Endothelial cell of umbilical vein (primary cell): ENCODE measurements at regions not wholly inside any gene's neighbourhood (a gene's known extent, or its start where the extent isn't known, plus 50 kb on each side); places are given as distances from the start of the nearest gene placed in this dataset.

ENCODE experiments used
- BruUV-seq: library from RNA; stranded (reverse); fragments of 400-500 nt; replicated peaks from 2 replicates; lab custom pipeline; 2021; lab: Mats Ljungman, UMichigan
- CTCF ChIA-PET: fragments of 300-600, 350-600 bp; sonication (Branson Sonifier 250); formaldehyde crosslinking; loops from one replicate; lab custom pipeline; 2021; ENCODE audit warnings: antibody characterized with exemption, inconsistent platforms; lab: Charles Lee
- POLR2A ChIA-PET: fragments of 300-600, 350-600 bp; sonication (Branson Sonifier 250); formaldehyde crosslinking; loops from one replicate; lab custom pipeline; 2021; ENCODE audit warnings: antibody characterized with exemption, inconsistent platforms; lab: Charles Lee
- DNase-seq: peaks from one replicate; pipeline ENCODE4 v3.0.0-alpha.2; 2011; ENCODE audit warnings: low read depth, low spot score
- FAIRE-seq: peaks from 2 replicates; lab custom pipeline; 2011; peaks lifted over from hg19 to GRCh38; lab: Jason Lieb, UNC
- H2AFZ ChIP-seq: 2 replicates; pipeline ENCODE4 v1.6.0; 2012; ENCODE audit warnings: low read depth, low read length, control low read depth, inconsistent platforms
- H3K27ac ChIP-seq: 2 replicates; pipeline ENCODE4 v1.5.1; 2011; ENCODE audit warnings: low read depth, mild to moderate bottlenecking, control low read depth, low read length, moderate library complexity; ENCODE audit not compliant: insufficient read depth
- H3K27me3 ChIP-seq, 2 experiments: 2 replicates each; pipeline versions ENCODE4 v1.6.0 to v1.6.1; 2011; ENCODE audit warnings: low read length in 2 of 2, mixed read lengths in 1 of 2; ENCODE audit not compliant: control insufficient read depth in 2 of 2, insufficient read depth in 2 of 2
- H3K36me3 ChIP-seq, 2 experiments: 2 replicates in 1 of 2; 3 replicates in 1 of 2; pipeline ENCODE4 v1.5.1; 2011; ENCODE audit warnings: low read length in 2 of 2, mild to moderate bottlenecking in 1 of 2, moderate library complexity in 1 of 2; ENCODE audit not compliant: control insufficient read depth in 2 of 2, insufficient read depth in 2 of 2; ENCODE audit errors: extremely low read depth in 1 of 2
- H3K4me1 ChIP-seq: 3 replicates; pipeline ENCODE4 v1.5.1; 2011; ENCODE audit warnings: mild to moderate bottlenecking, low read length; ENCODE audit not compliant: control insufficient read depth, insufficient read depth; ENCODE audit errors: extremely low read depth
- H3K4me2 ChIP-seq: 2 replicates; pipeline ENCODE4 v1.6.1; 2011; ENCODE audit warnings: low read length, control low read depth, mixed read lengths; ENCODE audit not compliant: insufficient read depth
- H3K4me3 ChIP-seq, 3 experiments: fragments of 200-600 bp in 1 of 3; sonication (generic), shearing (Covaris generic) in 1 of 3; replicated peaks in 1 of 3; 2 replicates each; pipeline ENCODE4 v1.5.1; 2011 to 2016; ENCODE audit warnings: control low read depth in 3 of 3, low read length in 3 of 3, mild to moderate bottlenecking in 2 of 3, inconsistent platforms in 1 of 3, low read depth in 1 of 3, moderate library complexity in 1 of 3; ENCODE audit not compliant: insufficient read depth in 1 of 3
- H3K79me2 ChIP-seq: 2 replicates; pipeline ENCODE4 v1.6.0; 2012; ENCODE audit warnings: low read length, inconsistent platforms; ENCODE audit not compliant: control insufficient read depth, insufficient read depth
- H3K9ac ChIP-seq: replicated peaks from 2 replicates; pipeline ENCODE3; 2011; ENCODE audit warnings: low read length, control low read depth; ENCODE audit not compliant: insufficient read depth; ENCODE audit errors: extremely low read depth
- H3K9me1 ChIP-seq: replicated peaks from 3 replicates; pipeline ENCODE4 v1.6.0; 2011; ENCODE audit warnings: mild to moderate bottlenecking, low read length; ENCODE audit not compliant: control insufficient read depth, insufficient read depth; ENCODE audit errors: extremely low read depth
- H3K9me3 ChIP-seq: replicated peaks from 2 replicates; pipeline ENCODE4 v1.5.1; 2012; ENCODE audit warnings: low read length, inconsistent platforms; ENCODE audit not compliant: control insufficient read depth, insufficient read depth
- H4K20me1 ChIP-seq: replicated peaks from 2 replicates; pipeline ENCODE3; 2011; ENCODE audit warnings: mild to moderate bottlenecking, low read length; ENCODE audit not compliant: control insufficient read depth, insufficient read depth; ENCODE audit errors: extremely low read depth
- EZH2 ChIP-seq: IDR thresholded peaks from 2 replicates; pipeline ENCODE4 v1.6.1; 2012; ENCODE audit warnings: borderline replicate concordance, low read depth, mild to moderate bottlenecking, moderate library complexity, low read length, inconsistent platforms; ENCODE audit not compliant: severe bottlenecking
- FOS ChIP-seq: IDR thresholded peaks from 2 replicates; pipeline ENCODE4 v1.6.1; 2011; ENCODE audit warnings: mild to moderate bottlenecking, low read length, moderate library complexity, borderline replicate concordance; ENCODE audit not compliant: insufficient read depth
- GATA2 ChIP-seq: IDR thresholded peaks from 2 replicates; pipeline ENCODE4 v1.7.0; 2011; ENCODE audit warnings: low read depth, mild to moderate bottlenecking, moderate library complexity, mixed read lengths, low read length; ENCODE audit not compliant: insufficient read length, insufficient read depth
- JUN ChIP-seq: IDR thresholded peaks from 2 replicates; pipeline ENCODE4 v1.6.1; 2011; ENCODE audit warnings: borderline replicate concordance, low read depth; ENCODE audit not compliant: insufficient read length, insufficient read depth
- MAX ChIP-seq: IDR thresholded peaks from 2 replicates; pipeline ENCODE4 v1.6.1; 2011; ENCODE audit not compliant: insufficient read depth, insufficient read length
- MYC ChIP-seq: IDR thresholded peaks from one replicate; pipeline ENCODE4 v1.6.1; 2011; ENCODE audit warnings: mild to moderate bottlenecking, low read depth, low read length
- POLR2A ChIP-seq: IDR thresholded peaks from 2 replicates; pipeline ENCODE4 v1.6.1; 2012; ENCODE audit warnings: low read depth, mild to moderate bottlenecking, control low read depth, low read length
- POLR2AphosphoS5 ChIP-seq: IDR thresholded peaks from 2 replicates; pipeline ENCODE4 v1.6.1; 2012; ENCODE audit warnings: low read depth, mild to moderate bottlenecking, control low read depth, low read length, moderate library complexity; ENCODE audit not compliant: insufficient read depth
- dilution Hi-C: fragments of 300-500 bp; cut with MboI; formaldehyde crosslinking; loops from one replicate; pipeline ENCODE4 v1.15.0; 2019; ENCODE audit warnings: low sequenced_read_pairs; ENCODE audit not compliant: extremely low pct_ligation_motif_present
- intact Hi-C: fragments of 100-400 bp; cut with micrococcal nuclease; formaldehyde crosslinking; loops from one replicate; pipeline ENCODE4 v1.10.0; 2022
- TF ChIP-seq, protein P1 (sequence below), 2 donors: IDR thresholded peaks; 1 replicate in 1 of 2; 2 replicates in 1 of 2; pipeline ENCODE4 v1.5.1; 2011; ENCODE audit warnings: low read length in 2 of 2, mild to moderate bottlenecking in 2 of 2, moderate library complexity in 2 of 2, control low read depth in 1 of 2, inconsistent platforms in 1 of 2, low read depth in 1 of 2; ENCODE audit not compliant: insufficient read depth in 1 of 2; ENCODE audit errors: extremely low read depth in 1 of 2

DNA sequence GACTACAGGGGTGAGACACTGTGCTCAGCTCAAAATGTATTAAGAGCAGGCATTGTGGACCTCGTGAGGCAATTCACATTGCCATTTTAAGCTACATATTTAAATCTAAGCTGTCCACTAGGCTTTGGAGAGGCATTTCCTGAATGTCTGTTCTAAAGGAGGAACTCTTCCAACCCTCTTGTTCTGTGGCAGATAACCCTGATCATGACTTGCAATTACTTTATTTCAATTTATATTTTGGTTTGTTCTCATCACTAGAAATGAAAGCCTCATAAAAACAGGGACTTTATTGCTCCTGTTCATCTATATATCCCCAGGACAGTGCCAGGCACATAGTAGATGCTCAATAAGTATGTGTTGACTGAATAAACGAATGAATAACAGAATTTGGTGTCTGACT, 84.0 kb upstream of the SALL4 start:
- no peak overlapping the region for H2AFZ ChIP-seq
- no peaks in the 10 kb centered on the region for H4K20me1 ChIP-seq
- H3K4me3 ChIP-seq: no peak overlapping the region
- H3K4me2 ChIP-seq: no peak overlapping the region
- H3K9ac ChIP-seq: no peak overlapping the region
- peaks cover 7% of the 10 kb centered on the region for H3K4me1 ChIP-seq
- intact Hi-C loops (no loop called here), dilution Hi-C loops (no loop called here)
- no peak for FAIRE-seq
- POLR2A ChIA-PET: no interaction called here
- no peak overlapping the region for H3K27ac ChIP-seq
- H3K27me3 ChIP-seq: no peaks in the 10 kb centered on the region
- TF ChIP-seq MYC: no peak
- TF ChIP-seq POLR2AphosphoS5: no peak
- no peak for TF ChIP-seq FOS
- TF ChIP-seq MAX: no peak
- no peak for TF ChIP-seq POLR2A
- TF ChIP-seq GATA2: no peak
- TF ChIP-seq, protein P1, sequence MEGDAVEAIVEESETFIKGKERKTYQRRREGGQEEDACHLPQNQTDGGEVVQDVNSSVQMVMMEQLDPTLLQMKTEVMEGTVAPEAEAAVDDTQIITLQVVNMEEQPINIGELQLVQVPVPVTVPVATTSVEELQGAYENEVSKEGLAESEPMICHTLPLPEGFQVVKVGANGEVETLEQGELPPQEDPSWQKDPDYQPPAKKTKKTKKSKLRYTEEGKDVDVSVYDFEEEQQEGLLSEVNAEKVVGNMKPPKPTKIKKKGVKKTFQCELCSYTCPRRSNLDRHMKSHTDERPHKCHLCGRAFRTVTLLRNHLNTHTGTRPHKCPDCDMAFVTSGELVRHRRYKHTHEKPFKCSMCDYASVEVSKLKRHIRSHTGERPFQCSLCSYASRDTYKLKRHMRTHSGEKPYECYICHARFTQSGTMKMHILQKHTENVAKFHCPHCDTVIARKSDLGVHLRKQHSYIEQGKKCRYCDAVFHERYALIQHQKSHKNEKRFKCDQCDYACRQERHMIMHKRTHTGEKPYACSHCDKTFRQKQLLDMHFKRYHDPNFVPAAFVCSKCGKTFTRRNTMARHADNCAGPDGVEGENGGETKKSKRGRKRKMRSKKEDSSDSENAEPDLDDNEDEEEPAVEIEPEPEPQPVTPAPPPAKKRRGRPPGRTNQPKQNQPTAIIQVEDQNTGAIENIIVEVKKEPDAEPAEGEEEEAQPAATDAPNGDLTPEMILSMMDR (IDR thresholded peaks at IDR 0.05; ENCODE audit: extremely low read depth in 1 of 2, insufficient read depth in 1 of 2, low read depth in 1 of 2, low read length in 2 of 2): no peak
- TF ChIP-seq EZH2: no peak
- TF ChIP-seq JUN: no peak
- H3K9me3 ChIP-seq: no peaks in the 10 kb centered on the region
- CTCF ChIA-PET: interaction anchor here (0.7 to 2.3 kb wide), 5 partner anchors 9 to 186 kb away, joined by 3 to 8 read pairs (median 3); no protein-coding TSS in a partner anchor
- H3K36me3 ChIP-seq: no peaks in the 10 kb centered on the region
- no peak for DNase-seq
- no peaks in the 10 kb centered on the region for H3K9me1 ChIP-seq
- BruUV-seq: no TSS peak
- H3K79me2 ChIP-seq: no peaks in the 10 kb centered on the region
